Left renal cortex interstitium (tissue), 4 donors: ENCODE measurements at regions not wholly inside any gene's neighbourhood (a gene's known extent, or its start where the extent isn't known, plus 50 kb on each side); places are given as distances from the start of the nearest gene placed in this dataset.
"Not testable (repeated sequence)": the region's sequence is repeated elsewhere in the genome, so short reads cannot be mapped to it uniquely, and the experiment has no call there.

Experiments used
- DNase-seq, 4 donors: peaks; one replicate each; pipeline ENCODE4 v3.0.0-alpha.2; 2013; ENCODE audit warnings: low read depth in 4 of 4, low spot score in 2 of 4, missing footprints in 1 of 4

DNA sequence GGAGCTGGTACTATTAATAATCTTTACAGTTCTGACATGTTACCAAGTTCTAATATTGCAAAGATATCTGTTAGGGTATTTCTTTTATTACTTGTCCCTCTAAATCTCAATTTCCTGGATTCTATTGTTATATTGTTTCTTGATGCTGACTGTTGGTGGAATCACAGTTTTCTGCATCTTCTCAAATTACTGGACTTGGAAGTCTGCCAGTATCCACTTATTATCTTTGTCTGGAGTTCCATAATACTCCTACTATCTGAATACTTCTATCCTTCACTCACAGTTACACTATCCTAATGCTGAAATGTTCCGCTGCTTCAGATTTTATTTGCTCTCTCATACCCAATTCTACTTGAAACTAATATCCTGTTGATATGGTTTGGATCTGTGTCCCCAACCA lies 1985.7 kb upstream of the PRR20A start:
- DNase-seq: no peak

DNA sequence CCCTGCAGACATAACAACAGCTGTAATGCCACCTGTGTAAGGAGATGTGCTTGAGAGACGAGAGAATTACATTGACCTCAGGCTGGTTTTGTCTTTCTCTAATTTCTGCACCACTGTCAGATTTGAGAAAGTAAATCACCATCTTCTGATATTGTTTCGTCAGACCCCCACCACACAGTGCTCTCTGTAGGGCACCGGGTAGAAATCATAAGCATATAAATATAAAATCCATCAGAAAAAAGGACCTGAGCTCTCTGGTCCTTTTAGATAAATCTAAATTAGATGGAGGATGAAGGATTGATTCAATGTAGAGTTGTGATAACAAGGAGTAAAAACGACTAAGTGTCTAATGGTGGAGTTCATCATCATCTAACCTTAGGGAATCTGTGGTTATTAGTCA lies 1981.0 kb upstream of the PRR20A start:
- DNase-seq: no peak

GRCh38 chr13:55160867-55161266 lies 1979.9 kb upstream of the PRR20A start:
- no peak for DNase-seq

- not testable (repeated sequence) for DNase-seq
Measured at GRCh38 chr13:55178582-55178981, 1962.1 kb upstream of the PRR20A start.

GRCh38 chr13:55190996-55191395 lies 1949.7 kb upstream of the PRR20A start:
- DNase-seq: no peak

- peak in 1 of 4 donors; percentile 1 for DNase-seq
Measured at GRCh38 chr13:55199134-55199533, 1941.6 kb upstream of the PRR20A start.

DNA sequence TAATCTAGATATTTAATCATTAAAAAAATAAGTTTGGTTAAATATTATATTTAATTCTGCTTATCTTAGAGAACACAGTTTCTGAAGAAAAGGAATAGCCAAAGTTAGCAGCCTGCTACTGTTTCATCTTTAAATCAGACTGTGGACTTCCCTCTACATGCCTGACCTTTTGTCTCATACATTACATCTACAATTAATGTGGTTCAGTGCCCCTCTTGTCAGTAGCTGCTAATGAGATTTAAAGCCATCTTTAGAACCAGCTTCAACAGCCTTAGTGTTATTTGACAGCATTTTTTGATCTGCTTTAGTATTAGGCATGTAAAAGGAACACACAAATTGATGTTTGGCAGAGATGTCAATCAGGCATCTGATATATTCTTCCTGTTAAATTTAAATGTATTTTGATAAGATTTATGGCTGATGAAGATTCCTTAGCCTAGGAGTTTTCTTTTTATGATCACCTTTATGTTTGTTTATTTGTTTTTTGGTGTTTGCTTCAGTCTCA lies 1925.8 kb upstream of the PRR20A start:
- DNase-seq: no peak

DNA sequence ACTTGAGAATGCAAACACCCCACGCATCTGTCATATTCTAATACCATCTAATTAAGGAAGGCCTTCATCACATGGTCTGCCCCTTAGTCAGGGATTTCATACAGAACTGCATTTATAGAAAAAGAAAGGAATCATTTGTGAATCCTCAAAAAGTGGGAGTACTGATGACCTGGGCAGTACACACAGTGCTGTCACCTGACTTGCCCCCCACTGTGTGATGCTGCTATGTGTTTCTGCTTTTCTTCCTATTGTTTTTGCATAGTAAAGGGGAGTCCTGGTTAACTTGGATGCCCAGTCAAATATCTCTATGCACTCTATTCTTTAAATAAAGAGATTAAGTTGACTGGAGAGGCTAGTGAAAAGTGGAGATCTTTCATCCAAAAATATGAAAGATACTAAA lies 1921.2 kb upstream of the PRR20A start:
- DNase-seq: no peak

- DNase-seq: no peak
Measured at GRCh38 chr13:55229906-55230569, 1910.7 kb upstream of the PRR20A start.

GRCh38 chr13:55230570-55230908 lies 1910.2 kb upstream of the PRR20A start:
- DNase-seq: no peak

DNA sequence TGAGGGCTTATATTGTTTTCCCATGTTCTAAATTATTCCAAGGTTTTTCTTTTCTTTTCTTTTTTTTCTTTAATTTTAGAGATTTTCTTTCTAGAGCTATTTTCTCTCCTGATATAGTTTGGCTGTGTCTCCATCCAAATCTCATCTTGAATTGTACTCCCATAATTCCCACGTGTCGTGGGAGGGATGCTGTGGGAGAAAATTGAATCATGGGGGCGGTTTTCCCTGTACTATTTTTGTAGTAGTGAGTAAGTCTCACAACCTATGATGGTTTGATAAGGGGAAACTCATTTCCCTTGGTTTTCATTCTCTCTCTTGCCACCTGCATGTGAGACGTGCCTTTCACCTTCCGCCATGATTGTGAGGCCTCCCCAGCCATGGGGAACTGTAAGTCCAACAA lies 1906.4 kb upstream of the PRR20A start:
- no peak for DNase-seq

- no peak for DNase-seq
Measured at GRCh38 chr13:55245005-55245644, 1895.6 kb upstream of the PRR20A start.

- DNase-seq: no peak
Measured at GRCh38 chr13:55255236-55255635, 1885.5 kb upstream of the PRR20A start.

- DNase-seq: no peak
Measured at GRCh38 chr13:55263045-55263444, 1877.7 kb upstream of the PRR20A start.

DNA sequence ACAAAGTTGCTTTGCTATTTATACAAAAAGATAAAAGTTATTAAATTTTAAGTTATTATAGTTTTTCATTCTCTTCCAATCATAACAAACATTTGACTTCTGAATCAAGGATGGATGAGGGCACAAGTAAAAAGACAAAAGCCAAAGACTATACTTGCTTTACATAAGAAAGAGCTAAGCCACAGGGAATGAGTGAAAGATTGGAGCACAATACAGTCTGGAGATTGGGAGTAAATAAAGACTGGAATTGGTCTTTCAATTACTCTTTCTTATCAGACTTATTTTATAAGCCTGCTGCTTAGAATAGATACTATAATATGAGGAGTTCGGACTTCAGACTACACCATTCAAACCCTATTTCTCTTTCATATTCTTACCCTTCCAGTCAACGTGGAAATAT lies 1874.1 kb upstream of the PRR20A start:
- DNase-seq: no peak

GRCh38 chr13:55298201-55298600 lies 1842.5 kb upstream of the PRR20A start:
- DNase-seq: no peak

DNA sequence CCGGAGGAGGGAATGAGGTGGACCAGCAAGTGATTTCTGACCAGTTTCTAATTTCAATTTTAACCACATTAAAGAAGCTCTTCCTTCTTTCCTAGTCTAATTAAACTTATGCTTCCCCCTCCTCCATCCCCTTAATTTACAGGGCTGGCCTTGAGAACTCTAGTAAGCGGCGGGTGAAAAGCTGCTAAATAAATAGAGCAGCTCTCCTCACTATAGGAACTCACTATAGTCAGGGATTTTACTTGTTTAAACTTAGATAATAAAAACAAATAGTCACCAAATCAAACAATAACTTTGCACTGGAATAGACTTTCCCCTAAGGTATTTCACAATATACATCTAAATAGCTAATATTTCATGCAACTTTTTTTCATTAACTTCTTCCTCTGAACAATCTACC lies 1838.2 kb upstream of the PRR20A start:
- DNase-seq: no peak

- no peak for DNase-seq
Measured at GRCh38 chr13:55307909-55308308, 1832.8 kb upstream of the PRR20A start.

GRCh38 chr13:55341891-55342290 lies 1798.8 kb upstream of the PRR20A start:
- DNase-seq: no peak

- DNase-seq: no peak
Measured at GRCh38 chr13:55345224-55345623, 1795.5 kb upstream of the PRR20A start.

GRCh38 chr13:55347528-55347927 lies 1793.2 kb upstream of the PRR20A start:
- no peak for DNase-seq

DNA sequence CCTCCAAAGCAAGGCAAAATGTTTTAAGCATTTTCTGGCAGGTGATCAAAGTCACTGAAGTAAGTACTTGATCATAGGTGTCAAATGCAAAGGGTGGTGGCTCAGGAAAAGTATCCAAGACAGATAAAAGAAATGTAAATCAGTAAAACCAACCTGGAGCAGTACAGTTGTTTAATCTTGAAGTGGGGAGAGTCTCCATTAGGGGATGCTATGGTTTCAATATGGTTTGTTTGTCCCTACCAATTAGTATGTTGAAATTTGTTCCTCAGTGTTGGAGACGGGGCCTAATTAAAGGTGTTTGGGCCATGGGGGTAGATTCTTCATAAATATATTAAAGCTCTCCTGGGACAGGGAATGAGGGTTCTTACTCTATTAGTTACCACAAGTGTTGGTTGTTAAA lies 1781.7 kb upstream of the PRR20A start:
- DNase-seq: no peak

GRCh38 chr13:55361141-55361540 lies 1779.6 kb upstream of the PRR20A start:
- peak in 1 of 4 donors; percentile 1 for DNase-seq
